Neural cell (in vitro differentiated cells): ENCODE measurements at regions not wholly inside any gene's neighbourhood (a gene's known extent, or its start where the extent isn't known, plus 50 kb on each side); places are given as distances from the start of the nearest gene placed in this dataset.

Experiments
- CTCF ChIP-seq: fragments of 450-650 bp; IDR thresholded peaks from 2 replicates; pipeline ENCODE4 v1.5.1; 2014; ENCODE audit warnings: antibody characterized with exemption, mild to moderate bottlenecking, moderate library complexity; ENCODE audit not compliant: poor library complexity, severe bottlenecking
- EP300 ChIP-seq: fragments of 450-650 bp; conservative IDR thresholded peaks from 2 replicates; pipeline ENCODE4 v1.6.1; 2014; ENCODE audit warnings: antibody characterized with exemption, mild to moderate bottlenecking, moderate library complexity; ENCODE audit not compliant: poor library complexity, severe bottlenecking
- EZH2 ChIP-seq: fragments of 200-600, 300-800 bp; shearing (Covaris generic), sonication (generic); IDR thresholded peaks from 2 replicates; pipeline ENCODE4 v1.6.1; 2014; ENCODE audit warnings: antibody characterized with exemption, low read length, borderline replicate concordance, mild to moderate bottlenecking; ENCODE audit not compliant: insufficient read depth, poor library complexity, severe bottlenecking
- MXI1 ChIP-seq: fragments of 450-650 bp; conservative IDR thresholded peaks from 2 replicates; pipeline ENCODE4 v1.6.1; 2014; ENCODE audit warnings: antibody characterized with exemption, mild to moderate bottlenecking; ENCODE audit not compliant: poor library complexity, severe bottlenecking
- POLR2AphosphoS5 ChIP-seq: IDR thresholded peaks from 2 replicates; pipeline ENCODE4 v1.6.1; 2012
- REST ChIP-seq: IDR thresholded peaks from 2 replicates; pipeline ENCODE4 v1.6.1; 2012; ENCODE audit warnings: borderline replicate concordance

DNA sequence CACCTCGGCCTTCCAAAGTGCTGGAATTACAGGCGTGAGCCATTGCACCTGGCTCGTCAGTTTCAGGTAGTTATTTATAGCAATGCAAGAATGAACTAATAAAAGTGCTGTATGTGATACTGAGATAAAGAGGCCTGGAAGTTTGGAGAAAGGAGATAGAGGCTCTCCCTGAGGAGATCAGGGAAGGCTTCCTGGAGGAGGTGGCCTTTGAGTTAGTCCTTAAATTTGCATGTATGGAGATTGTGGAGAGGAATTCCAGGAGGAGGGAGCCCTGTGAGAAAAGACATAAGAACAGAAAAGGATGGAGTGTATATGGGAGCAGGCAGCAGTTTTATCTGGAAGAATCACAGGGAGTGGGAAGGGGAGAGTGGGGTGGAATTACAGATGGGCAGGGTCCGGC lies 276.6 kb upstream of the EEF2KMT start:
- no peak for TF ChIP-seq REST
- TF ChIP-seq CTCF, result no peak
- no peak for TF ChIP-seq MXI1
- no peak for TF ChIP-seq EZH2
- no peak for TF ChIP-seq POLR2AphosphoS5
- no peak for TF ChIP-seq EP300
